Mononuclear cell (primary cell): ENCODE measurements at regions not wholly inside any gene's neighbourhood (a gene's known extent, or its start where the extent isn't known, plus 50 kb on each side); places are given as distances from the start of the nearest gene placed in this dataset.

Source experiments
- H3K27me3 ChIP-seq: 2 replicates; pipeline ENCODE4 v1.6.0; 2011; ENCODE audit warnings: low read length, control low read depth; ENCODE audit not compliant: insufficient read depth
- H3K4me1 ChIP-seq: 2 replicates; pipeline ENCODE4 v1.5.1; 2011; ENCODE audit warnings: mild to moderate bottlenecking, low read length, control low read depth; ENCODE audit not compliant: insufficient read depth
- H3K4me3 ChIP-seq: 2 replicates; pipeline ENCODE4 v1.5.1; 2011; ENCODE audit warnings: mild to moderate bottlenecking, low read length, moderate library complexity
- H3K9me3 ChIP-seq: 2 replicates; pipeline ENCODE4 v1.5.1; 2011; ENCODE audit warnings: low read depth, mild to moderate bottlenecking, control low read depth, low read length

GRCh38 chr6:43945768-43946080, 175.7 kb downstream of the VEGFA start:
- Histone ChIP-seq H3K9me3 (peaks cover 13% of the 10 kb centered on the region), H3K4me1 (no peaks in the 10 kb centered on the region), H3K27me3 (no peaks in the 10 kb centered on the region), H3K4me3 (no peak overlapping the region)

- H3K4me3 ChIP-seq, result no peak overlapping the region
- H3K4me1 ChIP-seq, result no peaks in the 10 kb centered on the region
- no peaks in the 10 kb centered on the region for H3K27me3 ChIP-seq
- H3K9me3 ChIP-seq, result peaks cover 13% of the 10 kb centered on the region
Measured at GRCh38 chr6:43944908-43945767, 175.1 kb downstream of the VEGFA start.

GRCh38 chr6:43943781-43944250, 173.8 kb downstream of the VEGFA start:
- Histone ChIP-seq H3K9me3 (peaks cover 13% of the 10 kb centered on the region), H3K4me3 (no peak overlapping the region), H3K4me1 (no peaks in the 10 kb centered on the region)

GRCh38 chr6:43943099-43943766, 173.2 kb downstream of the VEGFA start:
- H3K4me1 ChIP-seq, result no peaks in the 10 kb centered on the region
- H3K4me3 ChIP-seq, result no peak overlapping the region
- no peaks in the 10 kb centered on the region for H3K27me3 ChIP-seq
- H3K9me3 ChIP-seq, result peaks cover 13% of the 10 kb centered on the region

More at GRCh38 chr6:43943781-43944250, 173.8 kb downstream of the VEGFA start:
- no peaks in the 10 kb centered on the region for H3K27me3 ChIP-seq

GRCh38 chr6:43942616-43943015, 172.6 kb downstream of the VEGFA start:
- no peak overlapping the region for H3K4me3 ChIP-seq
- no peaks in the 10 kb centered on the region for H3K27me3 ChIP-seq
- no peaks in the 10 kb centered on the region for H3K4me1 ChIP-seq
- peaks cover 13% of the 10 kb centered on the region for H3K9me3 ChIP-seq

GRCh38 chr6:43942011-43942442, 172.0 kb downstream of the VEGFA start:
- Histone ChIP-seq H3K9me3 (peaks cover 13% of the 10 kb centered on the region), H3K27me3 (no peaks in the 10 kb centered on the region)

GRCh38 chr6:43941174-43941573, 171.2 kb downstream of the VEGFA start:
- no peak overlapping the region for H3K4me3 ChIP-seq
- peaks cover 13% of the 10 kb centered on the region for H3K9me3 ChIP-seq
- H3K4me1 ChIP-seq, result no peaks in the 10 kb centered on the region
- no peaks in the 10 kb centered on the region for H3K27me3 ChIP-seq

More at GRCh38 chr6:43942011-43942442, 172.0 kb downstream of the VEGFA start:
- Histone ChIP-seq H3K4me1 (no peaks in the 10 kb centered on the region), H3K4me3 (no peak overlapping the region)

- no peaks in the 10 kb centered on the region for H3K27me3 ChIP-seq
- H3K9me3 ChIP-seq, result peaks cover 10% of the 10 kb centered on the region
- no peaks in the 10 kb centered on the region for H3K4me1 ChIP-seq
- H3K4me3 ChIP-seq, result no peak overlapping the region
Measured at GRCh38 chr6:43940393-43941087, 170.5 kb downstream of the VEGFA start.

GRCh38 chr6:43940071-43940392, 170.0 kb downstream of the VEGFA start:
- no peak overlapping the region for H3K4me3 ChIP-seq
- H3K27me3 ChIP-seq, result no peaks in the 10 kb centered on the region
- peaks cover 4% of the 10 kb centered on the region for H3K9me3 ChIP-seq
- H3K4me1 ChIP-seq, result no peaks in the 10 kb centered on the region

- H3K27me3 ChIP-seq, result no peaks in the 10 kb centered on the region
- no peaks in the 10 kb centered on the region for H3K4me1 ChIP-seq
- no peaks in the 10 kb centered on the region for H3K9me3 ChIP-seq
- H3K4me3 ChIP-seq, result no peak overlapping the region
Measured at GRCh38 chr6:43939281-43940070, 169.5 kb downstream of the VEGFA start.

- H3K9me3 ChIP-seq, result no peaks in the 10 kb centered on the region
- no peaks in the 10 kb centered on the region for H3K27me3 ChIP-seq
- H3K4me3 ChIP-seq, result no peak overlapping the region
- no peaks in the 10 kb centered on the region for H3K4me1 ChIP-seq
Measured at GRCh38 chr6:43938178-43939105, 168.4 kb downstream of the VEGFA start.

- H3K4me3 ChIP-seq, result no peak overlapping the region
- H3K9me3 ChIP-seq, result no peaks in the 10 kb centered on the region
- H3K27me3 ChIP-seq, result no peaks in the 10 kb centered on the region
- no peaks in the 10 kb centered on the region for H3K4me1 ChIP-seq
Measured at GRCh38 chr6:43937236-43938177, 167.5 kb downstream of the VEGFA start.

- H3K27me3 ChIP-seq, result no peaks in the 10 kb centered on the region
- no peaks in the 10 kb centered on the region for H3K9me3 ChIP-seq
- no peaks in the 10 kb centered on the region for H3K4me1 ChIP-seq
- H3K4me3 ChIP-seq, result no peak overlapping the region
Measured at GRCh38 chr6:43936476-43936875, 166.5 kb downstream of the VEGFA start.
